ENCODE measurements at regions not wholly inside any gene's neighbourhood (a gene's known extent, or its start where the extent isn't known, plus 50 kb on each side); places are given as distances from the start of the nearest gene placed in this dataset.
"Not testable (repeated sequence)": the region's sequence is repeated elsewhere in the genome, so short reads cannot be mapped to it uniquely, and the experiment has no call there.

- no peak for DNase-seq (ENCODE audit: low read depth, low spot score)
Observed at GRCh38 chr6:14772188-14772587, 473.7 kb upstream of the JARID2 start.

GRCh38 chr6:14775528-14775927 lies 470.3 kb upstream of the JARID2 start:
- no peak for TF ChIP-seq CTCF (IDR thresholded peaks at IDR 0.05; ENCODE audit: low read depth, low read length)
- in situ Hi-C loops (cut with HindIII; ENCODE audit: low sequenced_read_pairs), result no loop called here
- DNase-seq (ENCODE audit: low read depth, low spot score), result no peak
- no peak overlapping the region for H3K4me3 ChIP-seq (ENCODE audit: low read depth, low read length)

More at GRCh38 chr6:14772188-14772587, 473.7 kb upstream of the JARID2 start:
- in situ Hi-C loops (cut with HindIII; ENCODE audit: low sequenced_read_pairs), result no loop called here
- TF ChIP-seq CTCF (IDR thresholded peaks at IDR 0.05; ENCODE audit: low read depth, low read length), result no peak
- H3K4me3 ChIP-seq (ENCODE audit: low read depth, low read length), result no peak overlapping the region

GRCh38 chr6:14776307-14776706 lies 469.6 kb upstream of the JARID2 start:
- in situ Hi-C loops (cut with HindIII; ENCODE audit: low sequenced_read_pairs), result no loop called here
- no peak for DNase-seq (ENCODE audit: low read depth, low spot score)
- TF ChIP-seq CTCF (IDR thresholded peaks at IDR 0.05; ENCODE audit: low read depth, low read length), result no peak
- H3K4me3 ChIP-seq (ENCODE audit: low read depth, low read length), result no peak overlapping the region

- no peak for TF ChIP-seq CTCF (IDR thresholded peaks at IDR 0.05; ENCODE audit: low read depth, low read length)
- in situ Hi-C loops (cut with HindIII; ENCODE audit: low sequenced_read_pairs), result no loop called here
- no peak for DNase-seq (ENCODE audit: low read depth, low spot score)
- no peak overlapping the region for H3K4me3 ChIP-seq (ENCODE audit: low read depth, low read length)
Observed at GRCh38 chr6:14781772-14782525, 463.9 kb upstream of the JARID2 start.

GRCh38 chr6:14782921-14783464 lies 462.9 kb upstream of the JARID2 start:
- in situ Hi-C loops (cut with HindIII; ENCODE audit: low sequenced_read_pairs); H3K4me3 ChIP-seq (ENCODE audit: low read depth, low read length); DNase-seq (ENCODE audit: low read depth, low spot score): not testable (repeated sequence)

GRCh38 chr6:14783594-14783993 lies 462.3 kb upstream of the JARID2 start:
- in situ Hi-C loops (cut with HindIII; ENCODE audit: low sequenced_read_pairs), result no loop called here
- TF ChIP-seq CTCF (IDR thresholded peaks at IDR 0.05; ENCODE audit: low read depth, low read length), result no peak
- DNase-seq (ENCODE audit: low read depth, low spot score), result no peak
- no peak overlapping the region for H3K4me3 ChIP-seq (ENCODE audit: low read depth, low read length)

All from astrocyte of the spinal cord (primary cell).